ENCODE measurements at regions not wholly inside any gene's neighbourhood (a gene's known extent, or its start where the extent isn't known, plus 50 kb on each side); places are given as distances from the start of the nearest gene placed in this dataset.
"Not testable (repeated sequence)": the region's sequence is repeated elsewhere in the genome, so short reads cannot be mapped to it uniquely, and the experiment has no call there.

DNA sequence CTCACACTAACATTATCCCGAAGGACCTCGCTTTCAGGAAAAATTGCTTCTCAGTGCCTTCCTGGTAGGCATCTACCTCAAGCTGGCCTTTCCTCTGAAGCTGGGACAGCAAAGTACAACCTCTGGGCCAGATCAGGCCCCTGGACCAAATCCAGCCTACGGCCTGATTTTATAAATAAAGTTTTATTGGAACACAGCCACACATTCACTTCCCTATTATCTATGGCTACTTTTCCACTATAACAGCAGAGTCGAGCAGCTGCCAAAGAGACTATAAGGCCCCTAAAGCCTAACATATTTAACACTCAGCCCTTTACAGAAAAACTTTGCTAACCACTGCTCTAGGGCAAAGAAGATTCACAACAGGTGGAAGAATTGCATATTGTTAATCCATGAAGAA lies 554.3 kb downstream of the NTRK3 start:
- no peak for TF ChIP-seq SP1 (IDR thresholded peaks at IDR 0.05)
- no peak for TF ChIP-seq NFRKB (IDR thresholded peaks at IDR 0.05)
- TF ChIP-seq FOXA1 (IDR thresholded peaks at IDR 0.05) = no peak
- no peak for TF ChIP-seq ZNF384 (IDR thresholded peaks at IDR 0.05)
- TF ChIP-seq TARDBP (IDR thresholded peaks at IDR 0.05) = no peak
- TF ChIP-seq LEF1 (IDR thresholded peaks at IDR 0.05; ENCODE audit: borderline replicate concordance) = no peak
- TF ChIP-seq FOXK2 (IDR thresholded peaks at IDR 0.05) = no peak
- TF ChIP-seq ELF4 (IDR thresholded peaks at IDR 0.05) = no peak
- no peak for TF ChIP-seq BHLHE40 (IDR thresholded peaks at IDR 0.05; ENCODE audit: borderline replicate concordance)
- TF ChIP-seq ARNT (IDR thresholded peaks at IDR 0.05) = no peak
- TF ChIP-seq SUZ12 (IDR thresholded peaks at IDR 0.05) = no peak
- no peak for TF ChIP-seq FOXM1 (IDR thresholded peaks at IDR 0.05; ENCODE audit: borderline replicate concordance)
- ChIA-PET CTCF (no interaction called here), POLR2A (no interaction called here)
- no peak for DNase-seq (ENCODE audit: extremely low spot score)

DNA sequence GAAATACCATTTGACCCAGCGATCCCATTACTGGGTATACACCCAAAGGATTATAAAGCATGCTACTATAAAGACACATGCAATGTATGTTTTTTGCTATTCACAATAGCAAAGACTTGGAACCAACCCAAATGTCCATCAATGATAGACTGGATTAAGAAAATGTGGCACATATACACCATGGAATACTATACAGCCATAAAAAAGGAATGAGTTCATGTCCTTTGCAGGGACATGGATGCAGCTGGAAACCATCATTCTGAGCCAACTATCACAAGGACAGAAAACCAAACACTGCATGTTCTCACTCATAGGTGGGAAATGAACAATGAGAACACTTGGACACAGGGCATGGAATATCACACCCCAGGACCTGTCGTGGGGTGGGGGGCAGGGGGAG lies 558.1 kb downstream of the NTRK3 start:
- CTCF ChIA-PET; DNase-seq (ENCODE audit: extremely low spot score); POLR2A ChIA-PET: not testable (repeated sequence)

DNA sequence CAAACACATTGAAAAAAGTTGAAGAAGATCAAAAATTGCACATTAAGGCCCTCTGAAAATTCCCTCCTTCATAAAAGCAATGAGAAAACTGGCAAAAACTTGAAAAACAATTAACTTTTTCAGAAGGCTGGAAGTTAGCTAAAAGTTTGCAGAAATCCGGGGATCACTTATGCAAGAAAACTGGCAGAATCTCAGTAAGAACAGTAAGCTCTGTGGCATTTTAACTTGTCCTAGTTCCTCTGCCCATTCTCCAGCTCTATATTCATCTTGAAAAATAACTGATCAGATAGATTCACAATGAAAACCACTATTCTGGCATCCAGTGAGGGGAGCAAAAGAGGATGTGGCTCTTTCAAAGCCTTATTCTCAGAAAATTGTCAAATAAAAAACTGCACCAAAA lies 566.8 kb downstream of the NTRK3 start:
- ChIA-PET POLR2A (no interaction called here), CTCF (interaction anchor here (0.8 kb wide), 1 partner anchor 14 kb away, joined by 3 read pairs; no protein-coding TSS in a partner anchor)
- no peak for TF ChIP-seq ELF4 (IDR thresholded peaks at IDR 0.05)
- TF ChIP-seq L3MBTL2 (conservative IDR thresholded peaks at IDR 0.05) = no peak
- no peak for TF ChIP-seq SP1 (IDR thresholded peaks at IDR 0.05)
- no peak for TF ChIP-seq CTBP1 (IDR thresholded peaks at IDR 0.05; ENCODE audit: borderline replicate concordance)
- no peak for TF ChIP-seq HDGF (IDR thresholded peaks at IDR 0.05; ENCODE audit: borderline replicate concordance)
- TF ChIP-seq FOXM1 (IDR thresholded peaks at IDR 0.05; ENCODE audit: borderline replicate concordance) = no peak
- no peak for TF ChIP-seq ZNF384 (IDR thresholded peaks at IDR 0.05)
- no peak for TF ChIP-seq LEF1 (IDR thresholded peaks at IDR 0.05; ENCODE audit: borderline replicate concordance)
- TF ChIP-seq ARNT (IDR thresholded peaks at IDR 0.05) = no peak
- no peak for TF ChIP-seq SUZ12 (IDR thresholded peaks at IDR 0.05)
- TF ChIP-seq TARDBP (IDR thresholded peaks at IDR 0.05) = no peak
- TF ChIP-seq FOXK2 (IDR thresholded peaks at IDR 0.05) = no peak
- TF ChIP-seq NFRKB (IDR thresholded peaks at IDR 0.05) = no peak
- TF ChIP-seq FOXA1 (IDR thresholded peaks at IDR 0.05) = no peak
- no peak for DNase-seq (ENCODE audit: extremely low spot score)

DNA sequence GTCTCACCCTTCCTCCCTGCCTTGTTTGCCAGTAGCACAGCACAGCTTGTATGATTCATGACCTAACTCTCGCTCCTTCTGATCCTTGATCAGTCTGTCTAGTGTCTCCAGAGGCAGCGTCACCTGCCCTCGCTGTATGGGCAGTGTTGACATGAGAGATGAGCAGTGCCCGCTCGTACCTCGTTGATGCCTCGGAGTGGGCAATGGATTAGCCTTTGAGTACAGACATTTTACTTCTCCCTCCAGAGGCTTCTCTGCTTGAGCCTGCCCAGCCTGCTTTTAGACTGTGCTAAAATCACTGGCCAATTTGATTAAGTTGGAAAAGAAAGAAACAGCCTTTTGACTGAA lies 569.0 kb downstream of the NTRK3 start:
- no peak for TF ChIP-seq ZNF384 (IDR thresholded peaks at IDR 0.05)
- TF ChIP-seq LEF1 (IDR thresholded peaks at IDR 0.05; ENCODE audit: borderline replicate concordance) = no peak
- no peak for TF ChIP-seq BHLHE40 (IDR thresholded peaks at IDR 0.05; ENCODE audit: borderline replicate concordance)
- TF ChIP-seq ARNT (IDR thresholded peaks at IDR 0.05) = no peak
- TF ChIP-seq FOXA1 (IDR thresholded peaks at IDR 0.05) = no peak
- TF ChIP-seq TARDBP (IDR thresholded peaks at IDR 0.05) = no peak
- no peak for TF ChIP-seq NFRKB (IDR thresholded peaks at IDR 0.05)
- TF ChIP-seq SP1 (IDR thresholded peaks at IDR 0.05) = no peak
- TF ChIP-seq, protein P1, sequence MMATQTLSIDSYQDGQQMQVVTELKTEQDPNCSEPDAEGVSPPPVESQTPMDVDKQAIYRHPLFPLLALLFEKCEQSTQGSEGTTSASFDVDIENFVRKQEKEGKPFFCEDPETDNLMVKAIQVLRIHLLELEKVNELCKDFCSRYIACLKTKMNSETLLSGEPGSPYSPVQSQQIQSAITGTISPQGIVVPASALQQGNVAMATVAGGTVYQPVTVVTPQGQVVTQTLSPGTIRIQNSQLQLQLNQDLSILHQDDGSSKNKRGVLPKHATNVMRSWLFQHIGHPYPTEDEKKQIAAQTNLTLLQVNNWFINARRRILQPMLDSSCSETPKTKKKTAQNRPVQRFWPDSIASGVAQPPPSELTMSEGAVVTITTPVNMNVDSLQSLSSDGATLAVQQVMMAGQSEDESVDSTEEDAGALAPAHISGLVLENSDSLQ (IDR thresholded peaks at IDR 0.05) = no peak
- no peak for TF ChIP-seq FOXM1 (IDR thresholded peaks at IDR 0.05; ENCODE audit: borderline replicate concordance)
- no peak for TF ChIP-seq FOXK2 (IDR thresholded peaks at IDR 0.05)
- TF ChIP-seq ELF4 (IDR thresholded peaks at IDR 0.05) = no peak
- no peak for TF ChIP-seq CTBP1 (IDR thresholded peaks at IDR 0.05; ENCODE audit: borderline replicate concordance)
- no peak for TF ChIP-seq HDGF (IDR thresholded peaks at IDR 0.05; ENCODE audit: borderline replicate concordance)
- TF ChIP-seq L3MBTL2 (conservative IDR thresholded peaks at IDR 0.05) = no peak
- CTCF ChIA-PET = no interaction called here
- POLR2A ChIA-PET = no interaction called here
- no peak for DNase-seq (ENCODE audit: extremely low spot score)

DNA sequence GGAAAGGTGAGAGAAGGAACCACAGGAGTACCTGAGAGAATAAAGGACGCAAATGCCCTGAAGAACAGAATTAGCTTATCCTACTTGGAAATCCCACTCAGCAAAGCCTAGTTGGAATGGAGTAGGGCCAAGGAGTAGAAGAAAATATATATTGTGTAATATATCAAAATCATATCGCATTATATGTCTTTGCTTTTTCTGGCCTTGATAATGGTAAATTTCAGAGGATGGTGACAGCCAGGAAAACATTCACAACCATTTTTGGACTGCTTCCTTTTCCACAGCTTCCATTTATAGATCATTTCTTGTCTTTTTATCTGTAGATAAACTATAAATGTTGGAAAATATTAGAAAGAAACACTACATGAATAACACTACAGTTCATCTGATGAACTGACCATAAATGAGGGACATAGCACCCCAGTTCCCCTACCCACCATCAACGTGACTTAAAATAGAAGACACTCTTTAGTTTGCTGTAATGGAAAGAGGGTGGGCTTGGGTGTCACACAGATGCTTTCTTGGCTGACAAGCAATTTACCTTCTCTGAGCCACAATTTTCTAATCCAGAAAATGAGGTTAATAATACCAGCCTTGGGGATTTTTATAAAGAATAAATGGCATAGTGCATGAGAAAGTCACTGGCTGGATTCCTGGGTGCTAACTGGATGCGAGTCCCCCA lies 569.6 kb downstream of the NTRK3 start:
- no peak for TF ChIP-seq HDGF (IDR thresholded peaks at IDR 0.05; ENCODE audit: borderline replicate concordance)
- no peak for TF ChIP-seq BHLHE40 (IDR thresholded peaks at IDR 0.05; ENCODE audit: borderline replicate concordance)
- no peak for TF ChIP-seq FOXA1 (IDR thresholded peaks at IDR 0.05)
- TF ChIP-seq ZNF384 (IDR thresholded peaks at IDR 0.05) = no peak
- TF ChIP-seq SUZ12 (IDR thresholded peaks at IDR 0.05) = no peak
- TF ChIP-seq LEF1 (IDR thresholded peaks at IDR 0.05; ENCODE audit: borderline replicate concordance) = no peak
- TF ChIP-seq, protein P1 (IDR thresholded peaks at IDR 0.05) = no peak
- TF ChIP-seq NFRKB (IDR thresholded peaks at IDR 0.05) = no peak
- TF ChIP-seq L3MBTL2 (conservative IDR thresholded peaks at IDR 0.05) = no peak
- ChIA-PET POLR2A (no interaction called here), CTCF (no interaction called here)
- no peak for DNase-seq (ENCODE audit: extremely low spot score)

DNA sequence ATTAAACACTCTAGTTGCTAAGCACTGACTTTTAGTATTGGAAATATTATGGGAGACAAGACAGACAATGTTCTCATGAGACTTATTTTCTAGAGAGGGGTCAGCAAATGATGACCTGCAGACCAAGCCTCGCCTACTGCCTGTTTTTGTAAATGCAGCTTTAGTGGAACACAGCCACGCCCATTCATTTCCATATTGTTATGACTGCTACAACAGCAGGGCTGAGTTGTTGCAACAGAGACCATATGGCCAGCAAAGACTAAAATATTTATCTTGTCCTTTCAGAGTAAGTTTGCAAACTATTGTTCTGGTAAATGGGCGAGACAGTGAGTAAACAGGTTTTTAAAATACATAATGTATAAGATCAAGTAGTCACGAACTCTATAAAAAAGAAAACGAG lies 570.2 kb downstream of the NTRK3 start:
- CTCF ChIA-PET = no interaction called here
- POLR2A ChIA-PET = no interaction called here

More for the DNA sequence above, 570.2 kb downstream of the NTRK3 start:
- no peak for DNase-seq (ENCODE audit: extremely low spot score)
- TF ChIP-seq HDGF (IDR thresholded peaks at IDR 0.05; ENCODE audit: borderline replicate concordance) = no peak
- TF ChIP-seq ARNT (IDR thresholded peaks at IDR 0.05) = no peak
- no peak for TF ChIP-seq BHLHE40 (IDR thresholded peaks at IDR 0.05; ENCODE audit: borderline replicate concordance)
- TF ChIP-seq SUZ12 (IDR thresholded peaks at IDR 0.05) = no peak
- TF ChIP-seq FOXK2 (IDR thresholded peaks at IDR 0.05) = no peak
- TF ChIP-seq NFRKB (IDR thresholded peaks at IDR 0.05) = no peak
- TF ChIP-seq, protein P1 (IDR thresholded peaks at IDR 0.05) = no peak
- TF ChIP-seq ELF4 (IDR thresholded peaks at IDR 0.05) = no peak
- no peak for TF ChIP-seq SP1 (IDR thresholded peaks at IDR 0.05)
- TF ChIP-seq TARDBP (IDR thresholded peaks at IDR 0.05) = no peak
- no peak for TF ChIP-seq ZNF384 (IDR thresholded peaks at IDR 0.05)
- TF ChIP-seq L3MBTL2 (conservative IDR thresholded peaks at IDR 0.05) = no peak
- TF ChIP-seq FOXM1 (IDR thresholded peaks at IDR 0.05; ENCODE audit: borderline replicate concordance) = no peak
- TF ChIP-seq CTBP1 (IDR thresholded peaks at IDR 0.05; ENCODE audit: borderline replicate concordance) = no peak
- TF ChIP-seq LEF1 (IDR thresholded peaks at IDR 0.05; ENCODE audit: borderline replicate concordance) = no peak
- no peak for TF ChIP-seq FOXA1 (IDR thresholded peaks at IDR 0.05)
